Stimulated activated CD8-positive, alpha-beta memory T cell treated with anti-CD3 and anti-CD28 coated beads, Interleukin-7, amount 100 ng/mL, for 4 hours (primary cell): ENCODE measurements at regions not wholly inside any gene's neighbourhood (a gene's known extent, or its start where the extent isn't known, plus 50 kb on each side); places are given as distances from the start of the nearest gene placed in this dataset.

Source experiments
- DNase-seq, 2 donors: peaks; one replicate each; pipeline ENCODE4 v3.0.0-alpha.2; 2020; ENCODE audit warnings: low read depth in 2 of 2

GRCh38 chr15:62742409-62743171 is 300.0 kb upstream of the TPM1 start:
- DNase-seq, result peak in 1 of 2 donors; percentile 8

GRCh38 chr15:62745621-62746225 is 296.8 kb upstream of the TPM1 start:
- no peak for DNase-seq

- DNase-seq, result no peak
These were observed 294.4 kb upstream of the TPM1 start for GRCh38 chr15:62748196-62748595.

GRCh38 chr15:62749036-62749815 is 293.3 kb upstream of the TPM1 start:
- no peak for DNase-seq

GRCh38 chr15:62750471-62750870 is 292.1 kb upstream of the TPM1 start:
- no peak for DNase-seq

GRCh38 chr15:62752657-62753517 is 289.7 kb upstream of the TPM1 start:
- DNase-seq, result no peak

- no peak for DNase-seq
These were observed 288.9 kb upstream of the TPM1 start for GRCh38 chr15:62753518-62754221.

GRCh38 chr15:62756326-62756994 is 286.1 kb upstream of the TPM1 start:
- DNase-seq, result no peak

GRCh38 chr15:62756995-62757360 is 285.6 kb upstream of the TPM1 start:
- DNase-seq, result no peak

GRCh38 chr15:62757535-62757934 is 285.0 kb upstream of the TPM1 start:
- DNase-seq, result no peak

GRCh38 chr15:62758126-62758951 is 284.2 kb upstream of the TPM1 start:
- DNase-seq, result no peak

- DNase-seq, result no peak
These were observed 283.6 kb upstream of the TPM1 start for GRCh38 chr15:62758952-62759349.

- DNase-seq, result no peak
These were observed 282.0 kb upstream of the TPM1 start for GRCh38 chr15:62760538-62760937.

GRCh38 chr15:62765916-62766315 is 276.6 kb upstream of the TPM1 start:
- no peak for DNase-seq

- DNase-seq, result no peak
These were observed 275.9 kb upstream of the TPM1 start for GRCh38 chr15:62766599-62766998.

- no peak for DNase-seq
These were observed 272.9 kb upstream of the TPM1 start for GRCh38 chr15:62769604-62770003.

GRCh38 chr15:62770111-62770660 is 272.4 kb upstream of the TPM1 start:
- DNase-seq, result no peak

GRCh38 chr15:62770752-62771151 is 271.8 kb upstream of the TPM1 start:
- no peak for DNase-seq

GRCh38 chr15:62771234-62771633 is 271.3 kb upstream of the TPM1 start:
- DNase-seq, result no peak
